Calu3 (cell line): ENCODE measurements at regions not wholly inside any gene's neighbourhood (a gene's known extent, or its start where the extent isn't known, plus 50 kb on each side); places are given as distances from the start of the nearest gene placed in this dataset.

Source experiments
- BruUV-seq: library from RNA; stranded (reverse); fragments of 400-500 nt; replicated peaks from 2 replicates; lab custom pipeline; 2021; lab: Mats Ljungman, UMichigan
- CTCF ChIA-PET: fragments of 300-600 bp; sonication (Branson Sonifier 250); formaldehyde crosslinking; loops from one replicate; lab custom pipeline; 2022; ENCODE audit warnings: antibody characterized with exemption; lab: Charles Lee
- DNase-seq: peaks from one replicate; pipeline ENCODE4 v3.0.0; 2022
- H3K27ac Mint-ChIP-seq: one replicate; pipeline ENCODE4 v1.8.0; 2022; ENCODE audit warnings: mixed read lengths; ENCODE audit not compliant: unreplicated experiment
- H3K27me3 Mint-ChIP-seq: one replicate; pipeline ENCODE4 v1.8.0; 2022; ENCODE audit warnings: mixed read lengths; ENCODE audit not compliant: unreplicated experiment
- H3K36me3 Mint-ChIP-seq: one replicate; pipeline ENCODE4 v1.8.0; 2022; ENCODE audit warnings: mild to moderate bottlenecking, moderate library complexity, mixed read lengths; ENCODE audit not compliant: insufficient read depth, unreplicated experiment
- H3K4me1 Mint-ChIP-seq: one replicate; pipeline ENCODE4 v1.8.0; 2022; ENCODE audit warnings: mild to moderate bottlenecking, low read depth, mixed read lengths; ENCODE audit not compliant: unreplicated experiment
- H3K4me3 Mint-ChIP-seq: one replicate; pipeline ENCODE4 v1.8.0; 2022; ENCODE audit warnings: mild to moderate bottlenecking, low read depth, moderate library complexity, mixed read lengths; ENCODE audit not compliant: unreplicated experiment
- H3K9me3 Mint-ChIP-seq: one replicate; pipeline ENCODE4 v1.8.0; 2022; ENCODE audit warnings: low read depth, mixed read lengths; ENCODE audit not compliant: unreplicated experiment
- intact Hi-C: fragments of 100-400 bp; cut with micrococcal nuclease; formaldehyde crosslinking; loops from one replicate; pipeline ENCODE4 v1.10.0; 2022; ENCODE audit not compliant: unreplicated experiment
- TF ChIP-seq, protein P1 (sequence below): fragments of 200-600 bp; IDR thresholded peaks from one replicate; pipeline ENCODE4 v1.8.0; 2022; ENCODE audit warnings: antibody characterized with exemption; ENCODE audit not compliant: unreplicated experiment

- no peak for DNase-seq
- peaks cover 19% of the 10 kb centered on the region for H3K4me1 Mint-ChIP-seq
- no TSS peak for BruUV-seq
- H3K9me3 Mint-ChIP-seq, result peaks cover 2% of the 10 kb centered on the region
- TF ChIP-seq, protein P1, sequence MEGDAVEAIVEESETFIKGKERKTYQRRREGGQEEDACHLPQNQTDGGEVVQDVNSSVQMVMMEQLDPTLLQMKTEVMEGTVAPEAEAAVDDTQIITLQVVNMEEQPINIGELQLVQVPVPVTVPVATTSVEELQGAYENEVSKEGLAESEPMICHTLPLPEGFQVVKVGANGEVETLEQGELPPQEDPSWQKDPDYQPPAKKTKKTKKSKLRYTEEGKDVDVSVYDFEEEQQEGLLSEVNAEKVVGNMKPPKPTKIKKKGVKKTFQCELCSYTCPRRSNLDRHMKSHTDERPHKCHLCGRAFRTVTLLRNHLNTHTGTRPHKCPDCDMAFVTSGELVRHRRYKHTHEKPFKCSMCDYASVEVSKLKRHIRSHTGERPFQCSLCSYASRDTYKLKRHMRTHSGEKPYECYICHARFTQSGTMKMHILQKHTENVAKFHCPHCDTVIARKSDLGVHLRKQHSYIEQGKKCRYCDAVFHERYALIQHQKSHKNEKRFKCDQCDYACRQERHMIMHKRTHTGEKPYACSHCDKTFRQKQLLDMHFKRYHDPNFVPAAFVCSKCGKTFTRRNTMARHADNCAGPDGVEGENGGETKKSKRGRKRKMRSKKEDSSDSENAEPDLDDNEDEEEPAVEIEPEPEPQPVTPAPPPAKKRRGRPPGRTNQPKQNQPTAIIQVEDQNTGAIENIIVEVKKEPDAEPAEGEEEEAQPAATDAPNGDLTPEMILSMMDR, result no peak
- intact Hi-C loops, result no loop called here
- H3K4me3 Mint-ChIP-seq, result no peak overlapping the region
- no peaks in the 10 kb centered on the region for H3K36me3 Mint-ChIP-seq
- no peak overlapping the region for H3K27ac Mint-ChIP-seq
- CTCF ChIA-PET, result no interaction called here
- H3K27me3 Mint-ChIP-seq, result no peaks in the 10 kb centered on the region
Measured at GRCh38 chr5:89399548-89399947, 516.6 kb upstream of the MEF2C start.

DNA sequence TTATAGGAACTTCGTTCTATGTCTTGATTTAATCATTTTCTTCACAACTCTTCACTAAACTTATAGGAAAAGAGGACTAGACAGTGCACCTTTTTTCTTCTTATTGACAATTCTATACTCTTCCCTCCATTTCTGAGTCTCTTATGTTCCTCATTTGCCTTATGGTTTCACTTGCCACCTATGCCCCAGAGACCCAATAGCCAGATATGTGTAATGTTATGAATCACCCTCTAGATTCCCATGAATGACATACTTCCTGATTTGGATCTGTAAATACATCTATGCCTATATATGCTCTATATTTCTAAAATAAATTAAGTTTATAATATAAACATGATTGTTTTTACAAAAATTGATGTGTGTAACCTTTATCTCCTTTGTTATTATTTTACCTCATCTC is 514.1 kb upstream of the MEF2C start:
- Mint-ChIP-seq H3K4me3 (no peak overlapping the region), H3K9me3 (no peaks in the 10 kb centered on the region), H3K36me3 (no peaks in the 10 kb centered on the region), H3K4me1 (peaks cover 19% of the 10 kb centered on the region), H3K27me3 (no peaks in the 10 kb centered on the region), H3K27ac (peak overlapping the region; percentile 53)
- CTCF ChIA-PET, result no interaction called here
- TF ChIP-seq, protein P1, result no peak
- DNase-seq, result peak; percentile 5
- BruUV-seq, result no TSS peak
- intact Hi-C loops, result no loop called here

DNA sequence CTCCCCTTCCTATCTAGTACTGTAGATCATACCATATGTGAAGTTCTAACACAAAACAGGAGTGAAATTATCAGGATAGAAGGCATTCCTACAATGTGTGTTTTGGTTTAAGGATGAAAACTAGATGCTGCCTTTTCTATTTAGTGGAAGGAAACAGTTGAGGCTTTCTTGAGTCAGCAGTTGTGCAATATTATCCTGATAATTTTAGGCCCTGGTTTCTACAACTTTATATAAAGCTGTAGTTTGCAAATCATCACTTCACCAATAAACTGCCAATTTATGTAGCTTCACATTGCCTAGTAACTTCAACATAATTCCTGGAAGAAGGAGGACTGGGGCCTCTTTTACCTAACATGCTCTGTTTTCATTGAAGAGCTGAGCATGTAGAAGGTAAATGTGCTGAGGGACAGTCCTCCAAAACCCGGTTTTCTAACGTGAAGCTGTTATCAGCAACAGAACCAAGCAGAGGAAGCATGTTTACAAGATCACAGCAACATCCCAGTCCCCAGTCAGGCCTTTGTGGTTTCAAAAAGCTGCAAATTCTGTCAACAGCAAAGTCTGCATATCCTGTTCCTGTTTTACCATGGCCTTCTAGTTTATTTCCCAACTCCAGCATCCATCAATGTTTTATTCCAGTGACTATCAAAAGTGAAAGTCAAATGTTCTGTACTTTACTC is 513.4 kb upstream of the MEF2C start:
- Mint-ChIP-seq H3K9me3 (no peaks in the 10 kb centered on the region), H3K36me3 (no peaks in the 10 kb centered on the region), H3K27me3 (no peaks in the 10 kb centered on the region), H3K27ac (peak overlapping the region; percentile 53), H3K4me1 (peaks cover 19% of the 10 kb centered on the region), H3K4me3 (no peak overlapping the region)
- BruUV-seq, result no TSS peak
- DNase-seq, result peak; percentile 1
- TF ChIP-seq, protein P1, result no peak
- intact Hi-C loops, result no loop called here
- CTCF ChIA-PET, result no interaction called here

DNA sequence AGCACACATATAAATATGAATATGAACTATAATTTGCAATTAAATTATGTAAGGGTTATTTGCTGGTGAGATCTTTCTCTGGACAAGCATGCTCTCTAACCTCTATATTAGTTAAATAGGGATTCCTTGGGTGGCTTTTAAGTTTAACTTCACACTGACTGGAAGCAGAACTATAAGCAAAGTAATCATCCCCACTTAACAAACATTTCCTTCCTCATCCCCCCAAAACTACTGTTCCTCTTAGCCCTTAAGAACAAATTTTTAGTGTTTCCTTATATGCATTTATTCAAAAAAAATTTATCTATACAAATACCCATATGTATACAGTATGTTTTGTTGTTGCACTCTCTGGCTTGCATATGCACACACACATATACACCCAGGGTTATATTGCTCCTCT is 512.1 kb upstream of the MEF2C start:
- no peaks in the 10 kb centered on the region for H3K27me3 Mint-ChIP-seq

More for the DNA sequence above, 512.1 kb upstream of the MEF2C start:
- TF ChIP-seq, protein P1, result no peak
- Mint-ChIP-seq H3K9me3 (no peaks in the 10 kb centered on the region), H3K27ac (no peak overlapping the region), H3K4me1 (peaks cover 19% of the 10 kb centered on the region), H3K4me3 (no peak overlapping the region), H3K36me3 (no peaks in the 10 kb centered on the region)
- intact Hi-C loops, result no loop called here
- no peak for DNase-seq
- BruUV-seq, result no TSS peak
- CTCF ChIA-PET, result no interaction called here
